BLaER1 (cell line): ENCODE measurements at regions not wholly inside any gene's neighbourhood (a gene's known extent, or its start where the extent isn't known, plus 50 kb on each side); places are given as distances from the start of the nearest gene placed in this dataset.

Experiments
- H3K27ac ChIP-seq: shearing (Covaris generic); formaldehyde crosslinking; 2 replicates; pipeline ENCODE4 v1.8.1; 2022
- H3K27me3 ChIP-seq: shearing (Covaris generic); formaldehyde crosslinking; 2 replicates; pipeline ENCODE4 v1.8.1; 2022
- H3K36me3 ChIP-seq: shearing (Covaris generic); formaldehyde crosslinking; 2 replicates; pipeline ENCODE4 v1.8.1; 2022
- H3K4me1 ChIP-seq: shearing (Covaris generic); formaldehyde crosslinking; 2 replicates; pipeline ENCODE4 v1.8.1; 2022
- H3K4me2 ChIP-seq: shearing (Covaris generic); formaldehyde crosslinking; 2 replicates; pipeline ENCODE4 v1.8.1; 2022
- H3K4me3 ChIP-seq: shearing (Covaris generic); formaldehyde crosslinking; 2 replicates; pipeline ENCODE4 v1.8.1; 2022
- H3K9ac ChIP-seq: shearing (Covaris generic); formaldehyde crosslinking; 2 replicates; pipeline ENCODE4 v1.8.1; 2022
- H3K9me3 ChIP-seq: shearing (Covaris generic); formaldehyde crosslinking; 2 replicates; pipeline ENCODE4 v1.8.1; 2022
- H4K20me1 ChIP-seq: shearing (Covaris generic); formaldehyde crosslinking; 2 replicates; pipeline ENCODE4 v1.8.1; 2022
- Cebpa-rat ChIP-seq: shearing (Covaris generic); IDR thresholded peaks from 2 replicates; pipeline ENCODE4 v1.8.1; 2022

DNA sequence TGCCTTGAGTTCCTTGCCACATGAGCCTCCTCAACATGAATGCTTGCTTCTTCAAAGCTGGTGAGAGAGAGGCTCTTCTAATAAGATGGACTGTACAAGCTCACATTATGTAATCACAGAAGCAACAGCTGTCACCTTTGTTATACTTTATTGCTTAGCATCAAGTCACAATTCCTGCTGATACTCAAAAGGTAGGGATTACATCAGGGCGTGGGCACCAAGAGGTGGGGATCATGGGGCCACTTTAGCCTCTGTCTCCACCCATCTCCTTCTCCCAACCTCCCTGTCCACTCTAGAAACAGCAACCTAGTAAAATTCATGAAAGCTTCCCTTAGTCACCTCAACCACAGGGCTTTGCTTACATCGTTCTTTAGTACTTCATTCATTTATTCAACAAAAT is 95.9 kb downstream of the FAM43A start:
- H3K4me1 ChIP-seq = peaks cover 14% of the 10 kb centered on the region
- H3K9me3 ChIP-seq = no peaks in the 10 kb centered on the region
- no peak overlapping the region for H3K4me3 ChIP-seq
- no peak overlapping the region for H3K27ac ChIP-seq
- no peak for TF ChIP-seq Cebpa-rat
- H3K36me3 ChIP-seq = no peaks in the 10 kb centered on the region
- H4K20me1 ChIP-seq = no peaks in the 10 kb centered on the region
- H3K27me3 ChIP-seq = no peaks in the 10 kb centered on the region
- no peak overlapping the region for H3K9ac ChIP-seq
- no peak overlapping the region for H3K4me2 ChIP-seq

DNA sequence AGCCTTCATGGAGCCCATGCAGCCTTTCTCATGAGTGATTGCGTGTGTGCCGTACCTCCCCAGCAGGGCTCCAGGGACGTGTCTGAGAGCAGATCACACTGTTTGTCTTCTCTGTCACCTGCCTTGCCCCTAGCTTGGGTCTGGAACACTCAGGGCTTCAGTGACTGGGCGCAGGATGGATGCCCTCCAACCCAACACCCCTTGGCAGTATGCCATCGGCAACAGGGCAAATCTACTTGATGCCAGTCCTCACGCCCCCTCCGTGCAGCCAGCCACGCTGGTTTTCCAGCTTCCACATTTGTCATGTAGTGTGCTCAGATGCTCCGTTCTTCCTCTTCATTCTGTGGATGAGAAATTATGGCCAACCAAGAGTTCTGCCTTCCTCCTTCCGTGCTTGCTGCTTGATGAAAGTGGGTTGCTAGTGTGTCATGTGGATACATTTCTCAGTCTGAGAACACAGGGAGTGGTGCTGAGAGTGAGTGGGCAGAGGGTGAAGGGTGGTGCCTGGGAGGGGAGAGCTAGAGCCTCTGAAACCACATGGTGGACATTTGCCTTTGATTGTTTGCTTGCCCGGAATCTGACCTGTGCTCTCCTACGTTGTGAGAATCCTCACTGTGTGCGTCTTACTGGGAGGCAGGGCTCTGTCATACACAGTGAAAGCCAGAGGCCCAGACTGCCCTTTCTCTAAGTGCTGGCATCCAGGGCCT is 97.2 kb downstream of the FAM43A start:
- Histone ChIP-seq H4K20me1 (no peaks in the 10 kb centered on the region), H3K36me3 (no peaks in the 10 kb centered on the region), H3K27ac (no peak overlapping the region), H3K9me3 (no peaks in the 10 kb centered on the region), H3K4me2 (no peak overlapping the region), H3K9ac (no peak overlapping the region), H3K27me3 (no peaks in the 10 kb centered on the region), H3K4me1 (peaks cover 4% of the 10 kb centered on the region), H3K4me3 (no peak overlapping the region)
- no peak for TF ChIP-seq Cebpa-rat

DNA sequence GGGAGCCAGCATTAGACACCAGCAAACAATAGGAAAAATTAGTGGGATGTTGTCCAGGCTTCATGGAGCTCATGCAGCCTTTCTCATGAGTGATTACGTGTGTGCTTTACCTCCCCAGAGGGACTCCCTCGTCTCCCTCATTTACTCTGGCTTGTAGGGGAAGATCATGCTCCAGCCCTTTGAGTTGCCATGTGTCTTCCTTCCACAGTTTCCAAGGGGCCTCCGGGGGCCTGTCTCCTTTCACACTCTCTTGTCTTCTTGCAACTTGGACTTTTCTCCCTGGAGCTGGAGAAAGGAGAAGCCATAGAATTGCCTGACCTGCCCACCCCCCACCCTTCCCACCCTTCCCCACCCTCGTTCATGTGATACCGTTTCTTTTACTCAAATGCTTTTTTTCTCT is 98.7 kb downstream of the FAM43A start:
- H3K9me3 ChIP-seq = no peaks in the 10 kb centered on the region
- H3K4me3 ChIP-seq = no peak overlapping the region
- no peak overlapping the region for H3K4me2 ChIP-seq
- no peaks in the 10 kb centered on the region for H4K20me1 ChIP-seq
- H3K27me3 ChIP-seq = no peaks in the 10 kb centered on the region
- H3K36me3 ChIP-seq = no peaks in the 10 kb centered on the region
- no peak for TF ChIP-seq Cebpa-rat
- H3K4me1 ChIP-seq = no peaks in the 10 kb centered on the region
- H3K9ac ChIP-seq = no peak overlapping the region
- no peak overlapping the region for H3K27ac ChIP-seq

DNA sequence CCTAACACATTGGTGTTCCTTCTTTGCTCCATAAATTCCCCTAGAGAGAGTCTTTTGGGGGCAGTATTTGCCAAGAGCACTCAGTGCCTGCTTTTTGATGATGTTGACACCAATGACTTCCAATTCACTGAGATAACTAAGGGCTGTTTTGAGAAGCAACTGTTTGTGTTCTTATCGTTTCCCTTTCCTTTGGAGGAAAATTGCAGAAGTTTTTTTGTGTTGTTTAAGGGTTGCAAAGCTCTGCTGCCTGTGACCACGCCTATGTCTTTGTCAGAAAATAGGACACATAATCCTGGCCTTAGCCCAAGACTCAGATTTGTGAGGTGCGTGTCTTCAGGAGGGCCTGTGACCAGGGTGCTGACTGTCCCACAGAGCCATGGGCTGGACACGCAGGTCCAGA is 99.6 kb downstream of the FAM43A start:
- no peaks in the 10 kb centered on the region for H4K20me1 ChIP-seq
- no peak overlapping the region for H3K9ac ChIP-seq
- no peaks in the 10 kb centered on the region for H3K4me1 ChIP-seq
- no peaks in the 10 kb centered on the region for H3K9me3 ChIP-seq
- no peak overlapping the region for H3K27ac ChIP-seq
- H3K27me3 ChIP-seq = no peaks in the 10 kb centered on the region
- TF ChIP-seq Cebpa-rat = no peak
- no peaks in the 10 kb centered on the region for H3K36me3 ChIP-seq
- H3K4me3 ChIP-seq = no peak overlapping the region
- H3K4me2 ChIP-seq = no peak overlapping the region

DNA sequence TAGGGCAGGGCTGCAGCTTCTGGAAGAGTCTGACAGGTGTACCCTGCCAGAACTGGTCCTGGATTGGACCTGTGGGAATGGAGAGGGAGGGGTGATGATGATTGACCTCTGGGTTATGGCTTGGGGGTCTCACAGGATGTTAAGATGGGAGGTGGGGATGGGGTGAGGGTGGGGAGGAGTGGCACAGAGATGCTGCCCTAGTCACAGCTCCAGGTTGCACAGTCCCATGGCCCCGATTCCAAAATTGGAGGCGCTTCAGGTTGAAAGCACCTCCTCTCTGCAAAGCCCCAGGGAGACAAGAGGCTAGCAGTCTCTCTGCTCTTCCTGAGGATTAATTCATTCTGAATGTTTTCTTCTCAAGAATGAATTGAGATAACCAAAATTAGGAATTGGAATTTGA is 101.4 kb downstream of the FAM43A start:
- H4K20me1 ChIP-seq = no peaks in the 10 kb centered on the region

DNA sequence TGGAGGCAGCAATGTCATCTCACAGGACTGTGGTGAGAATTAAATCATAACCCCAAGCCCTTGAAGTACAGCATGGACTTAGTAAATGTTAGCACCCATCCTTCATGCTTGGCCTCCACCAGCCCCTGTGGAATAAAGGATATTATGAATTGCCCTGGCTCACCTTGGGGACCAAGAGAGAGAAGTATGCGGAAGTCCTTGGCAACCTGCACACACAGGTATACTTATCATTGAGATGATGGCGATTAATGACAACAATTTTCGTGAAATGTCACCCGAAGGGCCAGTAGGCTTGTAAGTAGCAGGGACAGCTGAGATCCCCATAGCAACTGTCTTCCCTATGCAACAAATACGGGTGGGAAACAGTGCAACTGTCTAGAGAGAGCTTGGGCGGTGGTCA is 102.0 kb downstream of the FAM43A start:
- no peaks in the 10 kb centered on the region for H4K20me1 ChIP-seq

More for the DNA sequence above, 101.4 kb downstream of the FAM43A start:
- no peaks in the 10 kb centered on the region for H3K36me3 ChIP-seq
- no peak overlapping the region for H3K9ac ChIP-seq
- H3K9me3 ChIP-seq = 0 out of 2 replicates have a peak, but pooled peaks cover 6% of the 10 kb centered on the region
- H3K27ac ChIP-seq = no peak overlapping the region
- no peak overlapping the region for H3K4me3 ChIP-seq
- no peaks in the 10 kb centered on the region for H3K27me3 ChIP-seq
- no peaks in the 10 kb centered on the region for H3K4me1 ChIP-seq
- TF ChIP-seq Cebpa-rat = no peak
- no peak overlapping the region for H3K4me2 ChIP-seq

DNA sequence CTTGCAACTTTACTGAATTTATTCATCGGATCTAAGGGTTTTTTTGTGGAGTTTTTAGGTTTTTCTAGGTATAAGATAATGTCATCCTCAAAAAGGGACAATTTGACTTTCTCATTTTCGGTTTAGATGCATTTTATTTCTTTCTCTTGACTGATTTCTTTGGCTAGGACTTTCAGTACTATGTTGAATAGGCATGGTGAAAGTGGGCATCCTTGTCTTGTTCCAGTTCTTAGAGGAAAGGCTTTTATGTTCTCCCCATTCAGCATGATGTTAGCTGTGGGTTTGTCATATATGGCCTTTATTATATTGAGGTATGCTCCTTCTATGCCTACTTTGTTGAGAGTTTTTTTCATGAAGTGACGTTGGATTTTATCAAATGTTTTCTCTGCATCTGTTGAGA is 106.7 kb downstream of the FAM43A start:
- Histone ChIP-seq H4K20me1 (no peaks in the 10 kb centered on the region), H3K27ac (no peak overlapping the region), H3K4me1 (no peaks in the 10 kb centered on the region), H3K4me2 (no peak overlapping the region), H3K9ac (no peak overlapping the region), H3K9me3 (peaks cover 29% of the 10 kb centered on the region), H3K4me3 (no peak overlapping the region), H3K36me3 (no peaks in the 10 kb centered on the region), H3K27me3 (no peaks in the 10 kb centered on the region)
- no peak for TF ChIP-seq Cebpa-rat

More for the DNA sequence above, 102.0 kb downstream of the FAM43A start:
- H3K4me1 ChIP-seq = no peaks in the 10 kb centered on the region
- no peaks in the 10 kb centered on the region for H3K36me3 ChIP-seq
- no peak overlapping the region for H3K9ac ChIP-seq
- no peak overlapping the region for H3K4me3 ChIP-seq
- H3K27ac ChIP-seq = no peak overlapping the region
- no peaks in the 10 kb centered on the region for H3K27me3 ChIP-seq
- 0 out of 2 replicates have a peak, but pooled peaks cover 6% of the 10 kb centered on the region for H3K9me3 ChIP-seq
- TF ChIP-seq Cebpa-rat = no peak
- H3K4me2 ChIP-seq = no peak overlapping the region

DNA sequence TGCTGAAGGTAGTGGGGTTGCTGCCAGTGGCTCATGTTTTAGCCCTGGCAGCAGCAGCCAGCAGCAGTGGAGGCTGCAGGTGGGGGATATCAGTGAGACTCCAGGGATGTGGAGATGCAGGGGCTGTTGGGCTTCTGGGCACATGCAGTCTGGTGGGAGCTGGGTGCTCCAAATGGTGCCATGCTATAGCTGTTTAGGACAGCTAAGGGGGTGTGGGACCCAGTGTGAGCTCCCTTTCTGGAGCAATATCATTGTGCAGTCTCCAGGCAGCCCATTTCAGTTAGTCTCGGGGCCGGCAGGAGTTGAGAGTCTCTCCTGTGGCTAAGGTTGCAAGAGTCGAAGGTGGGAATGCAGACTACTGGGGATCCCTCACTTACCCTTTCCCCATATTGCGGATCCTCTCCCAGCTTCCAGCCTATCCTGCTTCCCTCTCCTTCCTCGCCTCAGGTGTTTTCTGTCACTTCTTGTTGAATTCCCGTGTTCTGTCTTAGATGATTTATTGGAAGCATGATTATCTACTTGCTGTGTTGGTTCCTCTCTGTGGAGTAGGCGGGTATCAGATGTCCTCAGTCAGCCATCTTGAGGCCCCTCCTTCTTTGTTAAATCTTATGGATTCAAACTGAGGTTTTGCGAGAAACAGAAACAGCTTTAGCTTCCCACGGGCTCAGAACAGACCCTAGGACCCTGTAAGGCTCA is 112.0 kb downstream of the FAM43A start:
- Histone ChIP-seq H3K27me3 (no peaks in the 10 kb centered on the region), H4K20me1 (no peaks in the 10 kb centered on the region), H3K4me2 (no peak overlapping the region), H3K27ac (no peak overlapping the region), H3K9me3 (peaks cover 28% of the 10 kb centered on the region), H3K9ac (no peak overlapping the region), H3K36me3 (no peaks in the 10 kb centered on the region), H3K4me1 (no peaks in the 10 kb centered on the region), H3K4me3 (no peak overlapping the region)
- no peak for TF ChIP-seq Cebpa-rat

DNA sequence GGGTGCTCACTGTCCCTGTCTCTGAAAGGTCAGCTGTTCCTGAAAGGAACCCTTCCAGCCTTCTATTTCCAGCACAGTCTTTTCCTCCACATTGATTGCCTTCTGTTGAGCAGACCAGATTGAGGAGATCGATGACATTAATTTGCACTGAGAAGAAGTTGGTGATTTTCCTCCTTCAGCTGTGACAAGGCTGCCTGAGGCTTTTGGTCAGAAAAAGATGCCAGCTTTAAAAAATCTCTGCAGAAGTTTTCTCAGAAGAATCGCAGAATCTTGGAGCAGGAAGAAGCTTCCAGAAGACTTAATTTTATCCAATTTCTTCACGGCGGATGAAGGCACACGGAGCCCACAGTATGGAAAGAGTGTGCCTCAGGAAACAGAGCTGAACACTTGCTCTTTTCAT is 112.8 kb downstream of the FAM43A start:
- no peak overlapping the region for H3K27ac ChIP-seq
- H4K20me1 ChIP-seq = no peaks in the 10 kb centered on the region
- peaks cover 28% of the 10 kb centered on the region for H3K9me3 ChIP-seq
- H3K27me3 ChIP-seq = no peaks in the 10 kb centered on the region
- H3K9ac ChIP-seq = no peak overlapping the region
- TF ChIP-seq Cebpa-rat = no peak
- no peaks in the 10 kb centered on the region for H3K4me1 ChIP-seq
- no peaks in the 10 kb centered on the region for H3K36me3 ChIP-seq
- no peak overlapping the region for H3K4me3 ChIP-seq
- H3K4me2 ChIP-seq = no peak overlapping the region

DNA sequence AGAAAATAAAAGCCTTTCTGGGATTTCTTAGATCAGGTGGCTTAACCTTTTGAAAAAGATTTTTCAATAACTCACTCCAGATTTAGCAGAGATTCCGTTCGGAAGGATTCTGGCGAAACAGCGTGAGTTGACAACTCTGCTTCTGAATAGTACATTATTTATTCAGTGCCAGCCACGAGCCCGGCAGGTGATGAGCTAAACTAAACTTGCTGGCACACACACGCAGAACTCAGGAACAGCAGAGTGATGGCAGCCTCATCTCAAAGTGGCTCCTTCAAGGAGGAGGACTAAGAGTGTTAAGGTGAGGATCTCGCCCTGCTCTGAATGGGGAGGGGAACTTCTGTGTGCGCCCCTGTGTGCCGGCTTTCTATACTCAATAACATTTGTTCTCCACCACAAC is 114.3 kb downstream of the FAM43A start:
- Histone ChIP-seq H4K20me1 (no peaks in the 10 kb centered on the region), H3K9ac (no peak overlapping the region), H3K9me3 (peaks cover 28% of the 10 kb centered on the region), H3K4me1 (no peaks in the 10 kb centered on the region), H3K4me3 (no peak overlapping the region), H3K27ac (no peak overlapping the region), H3K4me2 (no peak overlapping the region), H3K36me3 (no peaks in the 10 kb centered on the region), H3K27me3 (no peaks in the 10 kb centered on the region)
- TF ChIP-seq Cebpa-rat = no peak
